SK-N-SH (cell line): ENCODE measurements at regions not wholly inside any gene's neighbourhood (a gene's known extent, or its start where the extent isn't known, plus 50 kb on each side); places are given as distances from the start of the nearest gene placed in this dataset.

Experiments used
- POLR2AphosphoS5 ChIP-seq: IDR thresholded peaks from 2 replicates; pipeline ENCODE4 v1.6.1; 2012; ENCODE audit warnings: low read depth, low read length
- SMC3 ChIP-seq: IDR thresholded peaks from 2 replicates; pipeline ENCODE4 v1.6.1; 2012; ENCODE audit warnings: low read depth, low read length, improper control_type of control experiment
- TF ChIP-seq, protein P1 (sequence below): IDR thresholded peaks from 2 replicates; pipeline ENCODE4; 2012
- TF ChIP-seq, protein P2 (sequence below): IDR thresholded peaks from 2 replicates; pipeline ENCODE4 v1.6.1; 2012; ENCODE audit warnings: mild to moderate bottlenecking, low read depth, low read length, moderate library complexity

DNA sequence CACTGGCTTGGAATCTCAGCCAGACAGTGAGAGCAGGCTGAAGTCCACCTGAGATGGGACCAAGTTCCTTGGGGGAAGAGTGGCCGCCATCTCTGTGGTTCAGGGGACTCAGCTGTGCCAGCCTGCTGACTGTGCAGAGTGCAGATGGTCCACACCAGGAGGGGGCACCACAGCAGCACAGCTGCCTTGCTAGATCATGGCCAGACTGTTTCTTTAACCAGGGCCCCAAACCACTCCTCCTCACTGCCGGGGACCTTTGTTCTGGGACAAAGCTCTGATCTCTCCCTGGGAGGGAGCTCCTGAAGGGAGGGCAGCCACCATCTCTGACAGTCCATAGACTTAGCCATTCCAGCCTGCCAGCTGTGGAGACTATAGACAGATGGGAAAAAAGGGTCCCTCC, 2189.6 kb downstream of the PCDH7 start:
- TF ChIP-seq POLR2AphosphoS5, result no peak
- TF ChIP-seq, protein P1, sequence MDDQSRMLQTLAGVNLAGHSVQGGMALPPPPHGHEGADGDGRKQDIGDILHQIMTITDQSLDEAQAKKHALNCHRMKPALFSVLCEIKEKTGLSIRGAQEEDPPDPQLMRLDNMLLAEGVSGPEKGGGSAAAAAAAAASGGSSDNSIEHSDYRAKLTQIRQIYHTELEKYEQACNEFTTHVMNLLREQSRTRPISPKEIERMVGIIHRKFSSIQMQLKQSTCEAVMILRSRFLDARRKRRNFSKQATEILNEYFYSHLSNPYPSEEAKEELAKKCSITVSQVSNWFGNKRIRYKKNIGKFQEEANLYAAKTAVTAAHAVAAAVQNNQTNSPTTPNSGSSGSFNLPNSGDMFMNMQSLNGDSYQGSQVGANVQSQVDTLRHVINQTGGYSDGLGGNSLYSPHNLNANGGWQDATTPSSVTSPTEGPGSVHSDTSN, result no peak
- TF ChIP-seq SMC3, result no peak
- TF ChIP-seq, protein P2, sequence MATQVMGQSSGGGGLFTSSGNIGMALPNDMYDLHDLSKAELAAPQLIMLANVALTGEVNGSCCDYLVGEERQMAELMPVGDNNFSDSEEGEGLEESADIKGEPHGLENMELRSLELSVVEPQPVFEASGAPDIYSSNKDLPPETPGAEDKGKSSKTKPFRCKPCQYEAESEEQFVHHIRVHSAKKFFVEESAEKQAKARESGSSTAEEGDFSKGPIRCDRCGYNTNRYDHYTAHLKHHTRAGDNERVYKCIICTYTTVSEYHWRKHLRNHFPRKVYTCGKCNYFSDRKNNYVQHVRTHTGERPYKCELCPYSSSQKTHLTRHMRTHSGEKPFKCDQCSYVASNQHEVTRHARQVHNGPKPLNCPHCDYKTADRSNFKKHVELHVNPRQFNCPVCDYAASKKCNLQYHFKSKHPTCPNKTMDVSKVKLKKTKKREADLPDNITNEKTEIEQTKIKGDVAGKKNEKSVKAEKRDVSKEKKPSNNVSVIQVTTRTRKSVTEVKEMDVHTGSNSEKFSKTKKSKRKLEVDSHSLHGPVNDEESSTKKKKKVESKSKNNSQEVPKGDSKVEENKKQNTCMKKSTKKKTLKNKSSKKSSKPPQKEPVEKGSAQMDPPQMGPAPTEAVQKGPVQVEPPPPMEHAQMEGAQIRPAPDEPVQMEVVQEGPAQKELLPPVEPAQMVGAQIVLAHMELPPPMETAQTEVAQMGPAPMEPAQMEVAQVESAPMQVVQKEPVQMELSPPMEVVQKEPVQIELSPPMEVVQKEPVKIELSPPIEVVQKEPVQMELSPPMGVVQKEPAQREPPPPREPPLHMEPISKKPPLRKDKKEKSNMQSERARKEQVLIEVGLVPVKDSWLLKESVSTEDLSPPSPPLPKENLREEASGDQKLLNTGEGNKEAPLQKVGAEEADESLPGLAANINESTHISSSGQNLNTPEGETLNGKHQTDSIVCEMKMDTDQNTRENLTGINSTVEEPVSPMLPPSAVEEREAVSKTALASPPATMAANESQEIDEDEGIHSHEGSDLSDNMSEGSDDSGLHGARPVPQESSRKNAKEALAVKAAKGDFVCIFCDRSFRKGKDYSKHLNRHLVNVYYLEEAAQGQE, result no peak
